Neutrophil (primary cell): ENCODE measurements at regions not wholly inside any gene's neighbourhood (a gene's known extent, or its start where the extent isn't known, plus 50 kb on each side); places are given as distances from the start of the nearest gene placed in this dataset.

ENCODE experiments used
- H3K27ac ChIP-seq: fragments of 200-600 bp; sonication (generic); 2 replicates; pipeline ENCODE4 v1.5.1; 2016; ENCODE audit warnings: mild to moderate bottlenecking, moderate library complexity
- H3K27me3 ChIP-seq: fragments of 200-600 bp; sonication (generic); 2 replicates; pipeline ENCODE4 v1.6.0; 2016; ENCODE audit warnings: mild to moderate bottlenecking
- H3K36me3 ChIP-seq: fragments of 200-600 bp; sonication (generic); 2 replicates; pipeline ENCODE4 v1.5.1; 2017
- H3K4me1 ChIP-seq, 2 experiments: fragments of 200-600 bp in 1 of 2; sonication (generic) in 1 of 2; 1 replicate in 1 of 2; 2 replicates in 1 of 2; pipeline versions ENCODE4 v1.5.1 to v1.6.1; 2013 to 2016; ENCODE audit warnings: low read depth in 1 of 2, low read length in 1 of 2, mild to moderate bottlenecking in 1 of 2, moderate library complexity in 1 of 2; ENCODE audit not compliant: control insufficient read depth in 1 of 2, insufficient read depth in 1 of 2
- H3K4me3 ChIP-seq, 2 experiments: fragments of 200-600 bp in 1 of 2; sonication (generic) in 1 of 2; 1 replicate in 1 of 2; 2 replicates in 1 of 2; pipeline ENCODE4 v1.5.1; 2013 to 2016; ENCODE audit warnings: low read depth in 1 of 2, low read length in 1 of 2, mild to moderate bottlenecking in 1 of 2, moderate library complexity in 1 of 2
- H3K9me3 ChIP-seq: fragments of 200-600 bp; sonication (generic); 2 replicates; pipeline ENCODE4 v1.5.1; 2016
- CTCF ChIP-seq: fragments of 200-600 bp; sonication (generic); IDR thresholded peaks from 2 replicates; pipeline ENCODE4 v1.5.1; 2016; ENCODE audit warnings: antibody characterized with exemption

GRCh38 chr16:82236415-82236814 lies 66.4 kb upstream of the MPHOSPH6 start:
- H3K36me3 ChIP-seq = no peaks in the 10 kb centered on the region
- no peak for TF ChIP-seq CTCF

DNA sequence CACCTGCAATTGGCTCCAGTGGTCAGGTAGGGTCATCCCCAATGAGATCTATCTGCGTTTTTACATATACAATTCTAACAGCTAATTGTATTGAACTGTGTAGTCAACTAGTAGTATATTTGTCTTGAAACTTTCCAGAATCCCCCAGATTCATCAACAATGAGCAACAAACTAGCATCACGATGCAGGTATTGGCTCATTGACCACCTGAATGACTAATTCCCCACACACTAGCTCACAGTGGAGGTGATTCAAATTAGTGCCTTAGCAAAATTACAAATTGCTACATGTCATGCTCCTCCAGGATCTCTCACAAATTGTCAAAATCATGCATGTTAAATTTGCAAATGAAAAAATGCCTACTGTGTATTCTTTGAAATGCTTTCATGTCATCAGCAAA lies 62.8 kb upstream of the MPHOSPH6 start:
- no peaks in the 10 kb centered on the region for H3K36me3 ChIP-seq
- no peak for TF ChIP-seq CTCF
- no peak overlapping the region for H3K27ac ChIP-seq
- H3K4me3 ChIP-seq = no peak overlapping the region
- H3K4me1 ChIP-seq = no peaks in the 10 kb centered on the region
- no peaks in the 10 kb centered on the region for H3K9me3 ChIP-seq
- peaks cover 12% of the 10 kb centered on the region for H3K27me3 ChIP-seq

More at GRCh38 chr16:82236415-82236814, 66.4 kb upstream of the MPHOSPH6 start:
- no peaks in the 10 kb centered on the region for H3K9me3 ChIP-seq
- H3K4me3 ChIP-seq = no peak overlapping the region
- no peak overlapping the region for H3K27ac ChIP-seq
- H3K4me1 ChIP-seq = no peaks in the 10 kb centered on the region
- H3K27me3 ChIP-seq = peaks cover 19% of the 10 kb centered on the region

DNA sequence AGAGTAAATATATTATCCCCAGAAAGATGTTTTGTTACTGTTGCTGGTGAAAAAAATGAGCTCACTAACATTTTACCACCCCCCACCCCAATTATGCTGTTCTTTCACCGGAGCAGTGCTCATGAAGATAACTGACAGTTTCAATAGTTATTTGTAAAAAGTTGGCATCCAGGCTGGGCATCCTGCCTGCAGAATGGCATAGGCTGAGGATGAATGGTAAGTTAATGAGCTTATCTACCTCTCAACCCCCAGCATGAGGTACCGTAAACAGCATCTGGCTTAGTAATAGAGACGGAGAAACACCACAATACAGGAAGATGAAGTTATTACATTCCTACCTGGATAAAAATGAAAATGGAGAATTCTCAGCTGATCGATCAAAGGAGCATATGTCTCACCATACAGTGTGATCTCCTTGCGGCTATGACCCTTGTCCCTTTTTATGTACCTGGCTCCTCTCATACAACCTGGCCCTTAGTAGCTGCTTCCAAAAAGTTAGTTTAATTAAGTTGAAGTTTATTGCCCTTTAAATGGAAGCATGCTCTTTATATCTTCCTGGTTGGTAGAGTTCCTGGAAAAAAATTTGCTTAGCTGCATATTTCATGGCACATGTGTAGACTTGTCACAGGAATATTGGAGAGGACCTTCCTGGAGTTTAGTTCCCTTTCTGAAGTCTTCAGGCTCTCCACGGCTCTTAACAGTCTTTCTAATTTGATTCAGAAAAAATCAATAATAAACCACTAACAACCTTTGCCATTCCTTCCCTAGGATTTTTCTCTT lies 61.2 kb upstream of the MPHOSPH6 start:
- TF ChIP-seq CTCF = no peak
- H3K4me3 ChIP-seq = no peak overlapping the region
- peaks cover 17% of the 10 kb centered on the region for H3K27me3 ChIP-seq
- no peak overlapping the region for H3K27ac ChIP-seq
- no peaks in the 10 kb centered on the region for H3K4me1 ChIP-seq
- no peaks in the 10 kb centered on the region for H3K9me3 ChIP-seq
- H3K36me3 ChIP-seq = no peaks in the 10 kb centered on the region

DNA sequence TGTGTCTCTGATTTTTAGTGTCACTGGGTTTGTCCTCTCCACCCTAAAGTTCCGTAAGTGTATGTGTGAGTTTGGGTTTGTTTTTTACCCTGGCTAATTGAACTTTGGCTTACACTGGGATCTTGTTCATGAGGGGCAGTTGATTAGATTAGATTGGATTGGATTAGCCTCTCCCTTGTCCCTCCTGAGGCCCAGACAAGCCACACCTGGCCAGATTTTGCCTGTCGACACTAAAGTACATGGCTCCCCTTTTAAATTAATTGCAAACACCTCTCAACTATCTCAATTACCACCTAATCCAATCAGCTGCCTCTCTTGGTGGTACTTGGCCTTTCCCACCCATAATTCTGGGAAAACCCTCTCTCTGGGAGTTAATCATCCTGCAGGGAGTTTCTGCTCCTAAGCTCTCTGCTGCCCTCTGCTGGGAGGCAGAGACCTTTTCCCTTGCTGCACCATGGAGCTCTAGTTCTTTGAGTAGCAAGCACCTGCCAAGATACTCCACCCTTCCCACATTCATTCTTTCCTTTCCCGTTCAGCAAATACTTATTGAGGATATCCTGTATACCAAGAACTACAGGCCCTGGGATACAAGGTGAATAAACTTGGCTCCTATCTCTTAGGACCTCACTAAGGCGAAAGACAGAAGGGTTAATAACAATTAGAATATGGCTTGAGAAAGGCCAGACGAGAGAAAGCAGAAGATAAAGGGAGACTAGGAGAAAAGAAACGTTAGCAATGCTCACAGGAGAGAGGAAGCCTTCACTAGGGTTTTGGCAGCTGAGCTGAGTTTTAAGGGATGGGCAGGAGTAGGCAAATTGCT lies 60.0 kb upstream of the MPHOSPH6 start:
- peak; percentile 40 for TF ChIP-seq CTCF
- no peak overlapping the region for H3K27ac ChIP-seq
- no peaks in the 10 kb centered on the region for H3K9me3 ChIP-seq
- H3K27me3 ChIP-seq = peaks cover 16% of the 10 kb centered on the region
- H3K4me1 ChIP-seq = no peaks in the 10 kb centered on the region
- H3K36me3 ChIP-seq = no peaks in the 10 kb centered on the region
- H3K4me3 ChIP-seq = no peak overlapping the region

DNA sequence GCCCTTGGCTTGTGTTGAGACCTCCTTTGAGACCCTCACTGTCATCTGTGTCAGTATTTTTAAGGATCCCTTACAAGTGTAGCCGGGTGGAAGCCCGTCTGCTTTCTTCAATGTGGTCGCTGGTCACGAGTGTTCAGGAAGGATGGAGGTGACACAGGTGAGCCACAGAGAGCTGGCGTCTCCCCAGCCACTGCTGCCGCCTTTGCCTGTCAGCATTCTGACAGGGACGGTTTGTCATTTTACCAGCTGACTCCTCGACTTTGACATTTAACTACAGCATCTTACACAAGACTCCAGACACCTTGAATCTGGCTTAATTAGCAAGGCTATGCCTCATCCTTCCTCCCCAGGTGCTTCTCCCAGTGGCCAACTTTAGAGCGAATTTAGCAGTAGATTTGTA lies 56.3 kb upstream of the MPHOSPH6 start:
- Histone ChIP-seq H3K27ac (no peak overlapping the region), H3K4me1 (no peaks in the 10 kb centered on the region), H3K4me3 (no peak overlapping the region), H3K9me3 (no peaks in the 10 kb centered on the region), H3K27me3 (peaks cover 19% of the 10 kb centered on the region), H3K36me3 (no peaks in the 10 kb centered on the region)
- TF ChIP-seq CTCF = no peak
